CD14-positive monocyte (primary cell): ENCODE measurements at regions not wholly inside any gene's neighbourhood (a gene's known extent, or its start where the extent isn't known, plus 50 kb on each side); places are given as distances from the start of the nearest gene placed in this dataset.

Source experiments
- DNase-seq, 3 donors: peaks; one replicate each; pipeline ENCODE4 v3.0.0-alpha.2; 2011 to 2022
- H2AFZ ChIP-seq: 2 replicates; pipeline ENCODE4 v1.6.0; 2012; ENCODE audit warnings: mild to moderate bottlenecking, low read depth, low read length, inconsistent platforms; ENCODE audit not compliant: insufficient read depth, poor library complexity, severe bottlenecking
- H3K27ac ChIP-seq, 2 donors: 1 replicate in 1 of 2; 2 replicates in 1 of 2; pipeline ENCODE4 v1.5.1; 2012 to 2013; ENCODE audit warnings: low read length in 2 of 2, control low read depth in 1 of 2, inconsistent platforms in 1 of 2, low read depth in 1 of 2, mild to moderate bottlenecking in 1 of 2
- H3K27me3 ChIP-seq, 2 donors: one replicate each; pipeline versions ENCODE4 v1.6.0 to v1.6.1; 2011 to 2013; ENCODE audit warnings: low read length in 2 of 2; ENCODE audit not compliant: control insufficient read depth in 2 of 2, insufficient read depth in 2 of 2
- H3K36me3 ChIP-seq, 2 donors: replicated peaks in 1 of 2; 1 replicate in 1 of 2; 2 replicates in 1 of 2; pipeline versions ENCODE4 v1.5.1 to v1.6.1; 2012 to 2013; ENCODE audit warnings: low read length in 2 of 2, control low read depth in 1 of 2, inconsistent platforms in 1 of 2, mild to moderate bottlenecking in 1 of 2; ENCODE audit not compliant: insufficient read depth in 2 of 2, control insufficient read depth in 1 of 2
- H3K4me1 ChIP-seq, 2 donors: 1 replicate in 1 of 2; 2 replicates in 1 of 2; pipeline versions ENCODE4 v1.5.1 to v1.6.1; 2012 to 2013; ENCODE audit warnings: low read length in 2 of 2, control low read depth in 1 of 2, inconsistent platforms in 1 of 2, mild to moderate bottlenecking in 1 of 2, moderate library complexity in 1 of 2; ENCODE audit not compliant: insufficient read depth in 2 of 2, control insufficient read depth in 1 of 2
- H3K4me2 ChIP-seq: replicated peaks from 2 replicates; pipeline ENCODE3; 2012; ENCODE audit warnings: low read length, moderate library complexity, mild to moderate bottlenecking; ENCODE audit not compliant: poor library complexity, severe bottlenecking; ENCODE audit errors: extremely low read depth
- H3K4me3 ChIP-seq, 3 experiments: fragments of 200-600 bp in 1 of 3; sonication (generic) in 1 of 3; replicated peaks in 1 of 3; 1 replicate in 2 of 3; 2 replicates in 1 of 3; pipeline ENCODE4 v1.5.1; 2011 to 2013; ENCODE audit warnings: low read length in 3 of 3, mild to moderate bottlenecking in 3 of 3, control low read depth in 2 of 3, low read depth in 2 of 3, inconsistent platforms in 1 of 3, moderate library complexity in 1 of 3
- H3K79me2 ChIP-seq: 2 replicates; pipeline ENCODE4 v1.6.0; 2012; ENCODE audit warnings: mild to moderate bottlenecking, control low read depth, inconsistent platforms, low read length, moderate library complexity; ENCODE audit not compliant: insufficient read depth
- H3K9ac ChIP-seq: 2 replicates; pipeline ENCODE4 v1.6.0; 2017; ENCODE audit warnings: low read length, mild to moderate bottlenecking; ENCODE audit not compliant: insufficient read depth, poor library complexity, severe bottlenecking
- H3K9me3 ChIP-seq, 2 donors: replicated peaks in 1 of 2; 1 replicate in 1 of 2; 2 replicates in 1 of 2; pipeline versions ENCODE4 v1.5.1 to v1.6.1; 2012 to 2013; ENCODE audit warnings: low read length in 2 of 2, control low read depth in 1 of 2; ENCODE audit not compliant: control insufficient read depth in 1 of 2, insufficient read depth in 1 of 2
- H4K20me1 ChIP-seq: 2 replicates; pipeline ENCODE4 v1.6.0; 2012; ENCODE audit warnings: mild to moderate bottlenecking, low read length, control low read depth, moderate library complexity; ENCODE audit not compliant: insufficient read depth
- H3K27ac Mint-ChIP-seq, 7 donors: one replicate each; pipeline ENCODE4 v1.8.0; 2020; ENCODE audit warnings: mild to moderate bottlenecking in 7 of 7, mixed read lengths in 7 of 7, moderate library complexity in 6 of 7, inconsistent platforms in 2 of 7
- H3K27me3 Mint-ChIP-seq, 3 donors: one replicate each; pipeline ENCODE4 v1.8.0; 2021 to 2022; ENCODE audit warnings: low read depth in 3 of 3, mild to moderate bottlenecking in 3 of 3, mixed read lengths in 3 of 3, moderate library complexity in 3 of 3, inconsistent platforms in 1 of 3
- H3K36me3 Mint-ChIP-seq, 2 donors: one replicate each; pipeline ENCODE4 v1.8.0; 2020; ENCODE audit warnings: mixed read lengths in 2 of 2, inconsistent platforms in 1 of 2, mild to moderate bottlenecking in 1 of 2
- H3K4me1 Mint-ChIP-seq: one replicate; pipeline ENCODE4 v1.8.0; 2020; ENCODE audit warnings: mild to moderate bottlenecking, mixed read lengths
- H3K4me3 Mint-ChIP-seq, 2 donors: one replicate each; pipeline ENCODE4 v1.8.0; 2020; ENCODE audit warnings: mild to moderate bottlenecking in 2 of 2, mixed read lengths in 2 of 2, moderate library complexity in 1 of 2
- H3K9me3 Mint-ChIP-seq, 7 donors: one replicate each; pipeline ENCODE4 v1.8.0; 2020 to 2022; ENCODE audit warnings: mixed read lengths in 7 of 7, mild to moderate bottlenecking in 6 of 7, moderate library complexity in 6 of 7, inconsistent platforms in 2 of 7
- CTCF ChIP-seq: fragments of 200-600 bp; IDR thresholded peaks from one replicate; pipeline ENCODE4 v1.8.0; 2022; ENCODE audit warnings: antibody characterized with exemption, mild to moderate bottlenecking
- WGBS: methylation state at CpG from one replicate; pipeline ENCODE4 v1.1.5; 2013; ENCODE audit warnings: missing lambda C conversion rate; ENCODE audit not compliant: insufficient coverage; 5-methylcytosine and 5-hydroxymethylcytosine counted together
- intact Hi-C, 2 donors: fragments of 100-400 bp; cut with micrococcal nuclease; formaldehyde crosslinking; loops; one replicate each; pipeline versions ENCODE4 v1.15.0 to v1.15.1; 2023

DNA sequence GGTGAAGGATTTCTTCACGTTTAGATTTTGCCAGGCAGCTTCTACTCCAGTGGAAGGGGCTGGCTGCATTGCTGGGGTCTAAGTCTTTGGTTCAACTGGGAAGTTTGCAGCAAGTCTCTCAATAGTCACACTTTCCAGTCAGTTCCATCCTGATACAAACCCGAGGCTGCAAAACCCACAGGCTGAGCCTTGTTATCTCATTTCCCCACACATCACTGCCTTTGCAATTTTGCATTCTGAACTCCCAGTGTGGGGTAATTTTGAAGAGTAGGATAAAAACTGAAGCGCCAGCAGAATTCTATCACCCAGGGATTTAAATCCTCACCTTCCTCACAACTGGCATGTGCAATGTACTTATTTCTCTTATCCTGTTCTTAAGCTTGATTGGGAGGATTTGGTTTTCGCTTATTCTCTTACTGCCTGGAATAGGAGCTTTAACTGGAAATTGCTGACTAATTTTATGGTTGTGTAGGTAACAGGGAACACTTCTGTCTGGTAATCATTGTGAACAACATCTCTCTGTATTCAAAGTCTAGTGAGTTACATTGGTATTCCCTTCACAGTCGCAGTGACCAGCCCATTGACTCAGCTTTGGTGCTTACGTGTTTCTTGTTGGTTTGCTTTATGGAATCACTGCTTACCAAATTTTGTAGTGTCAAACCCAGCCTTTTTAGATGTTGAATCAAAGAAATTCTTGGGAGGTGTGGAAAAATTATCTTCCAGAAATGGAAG is 142.0 kb upstream of the TOPAZ1 start:
- Histone ChIP-seq H3K9ac (no peak overlapping the region), H3K4me1 (no peaks in the 10 kb centered on the region), H3K4me3 (no peak overlapping the region), H3K27me3 (no peaks in the 10 kb centered on the region), H3K79me2 (no peaks in the 10 kb centered on the region), H3K4me2 (no peak overlapping the region), H2AFZ (no peak overlapping the region), H3K36me3 (no peaks in the 10 kb centered on the region), H3K9me3 (no peaks in the 10 kb centered on the region), H3K27ac (no peak overlapping the region), H4K20me1 (no peaks in the 10 kb centered on the region)
- no peak for DNase-seq
- peaks cover 0 to 2% (median 0%) of the 10 kb centered on the region in 7 donors for H3K9me3 Mint-ChIP-seq
- H3K27me3 Mint-ChIP-seq: peaks cover 1 to 16% (median 9%) of the 10 kb centered on the region in 3 donors
- intact Hi-C loops: no loop called here
- no peaks in the 10 kb centered on the region for H3K36me3 Mint-ChIP-seq
- no peak overlapping the region for H3K27ac Mint-ChIP-seq
- H3K4me1 Mint-ChIP-seq: no peaks in the 10 kb centered on the region
- WGBS: 81% methylated on average over 2 of the region's 6 CpGs
- TF ChIP-seq CTCF: no peak
- no peak overlapping the region for H3K4me3 Mint-ChIP-seq

DNA sequence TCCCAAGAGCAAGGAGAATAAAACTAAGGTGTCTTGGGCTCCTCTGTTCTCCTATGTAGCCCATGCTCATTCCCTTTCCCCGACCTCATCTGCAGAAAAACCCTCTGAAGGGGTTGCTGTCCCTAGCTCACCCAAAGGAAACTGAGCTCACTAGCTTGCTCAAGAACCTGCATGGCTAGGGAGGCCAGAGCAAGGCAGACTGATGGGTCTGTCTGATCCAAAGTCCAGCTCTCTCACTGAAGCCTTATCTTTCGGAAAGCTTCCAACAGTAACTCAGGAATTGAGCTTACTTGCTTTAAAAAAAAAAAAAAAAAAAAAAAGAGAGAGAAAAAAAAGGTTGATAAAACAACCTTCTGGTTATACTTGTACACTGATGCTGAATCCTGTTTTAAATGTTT is 141.4 kb upstream of the TOPAZ1 start:
- H3K27me3 Mint-ChIP-seq: peaks cover 1 to 16% (median 9%) of the 10 kb centered on the region in 3 donors
- H3K9me3 Mint-ChIP-seq: peaks cover 0 to 2% (median 0%) of the 10 kb centered on the region in 7 donors
- no peak overlapping the region for H3K27ac Mint-ChIP-seq
- no peak for TF ChIP-seq CTCF
- H3K36me3 ChIP-seq: no peaks in the 10 kb centered on the region
- intact Hi-C loops: no loop called here
- WGBS: 100% methylated on average over 1 of the region's 2 CpGs
- no peak overlapping the region for H3K9ac ChIP-seq
- no peak overlapping the region for H2AFZ ChIP-seq
- no peaks in the 10 kb centered on the region for H3K36me3 Mint-ChIP-seq
- H3K4me2 ChIP-seq: no peak overlapping the region
- no peaks in the 10 kb centered on the region for H3K79me2 ChIP-seq
- DNase-seq: no peak
- H3K4me1 ChIP-seq: no peaks in the 10 kb centered on the region
- no peaks in the 10 kb centered on the region for H3K27me3 ChIP-seq
- H3K4me1 Mint-ChIP-seq: no peaks in the 10 kb centered on the region
- H3K27ac ChIP-seq: no peak overlapping the region
- no peaks in the 10 kb centered on the region for H4K20me1 ChIP-seq
- H3K4me3 ChIP-seq: no peak overlapping the region
- H3K9me3 ChIP-seq: no peaks in the 10 kb centered on the region
- H3K4me3 Mint-ChIP-seq: no peak overlapping the region
